Right atrium auricular region (tissue), 2 donors: ENCODE measurements at regions not wholly inside any gene's neighbourhood (a gene's known extent, or its start where the extent isn't known, plus 50 kb on each side); places are given as distances from the start of the nearest gene placed in this dataset.

Experiments
- DNase-seq: peaks from one replicate; pipeline ENCODE4 v3.0.0-alpha.2; 2019; ENCODE audit warnings: low spot score
- H3K27ac ChIP-seq, 2 donors: fragments of 200-600 bp; sonication (generic); 1 replicate in 1 of 2; 2 replicates in 1 of 2; pipeline ENCODE4 v1.5.1; 2016 to 2019
- H3K27me3 ChIP-seq, 2 donors: fragments of 200-600 bp; sonication (generic); one replicate each; pipeline versions ENCODE4 v1.5.1 to v1.6.0; 2017 to 2019
- H3K36me3 ChIP-seq: fragments of 200-600 bp; sonication (generic); one replicate; pipeline ENCODE4 v1.5.1; 2016
- H3K4me1 ChIP-seq, 2 donors: fragments of 200-600 bp; sonication (generic); one replicate each; pipeline versions ENCODE4 v1.5.1 to v1.6.0; 2017 to 2019
- H3K4me3 ChIP-seq, 2 donors: fragments of 200-600 bp; sonication (generic); 1 replicate in 1 of 2; 2 replicates in 1 of 2; pipeline ENCODE4 v1.5.1; 2017 to 2019; ENCODE audit warnings: mild to moderate bottlenecking in 1 of 2, moderate library complexity in 1 of 2
- H3K9me3 ChIP-seq, 2 donors: fragments of 200-600 bp; sonication (generic); one replicate each; pipeline ENCODE4 v1.5.1; 2019
- TF ChIP-seq, protein P1 (sequence below), 2 donors: fragments of 200-600 bp; sonication (generic); IDR thresholded peaks; one replicate each; pipeline ENCODE4 v1.5.1; 2019; ENCODE audit warnings: antibody characterized with exemption in 2 of 2

DNA sequence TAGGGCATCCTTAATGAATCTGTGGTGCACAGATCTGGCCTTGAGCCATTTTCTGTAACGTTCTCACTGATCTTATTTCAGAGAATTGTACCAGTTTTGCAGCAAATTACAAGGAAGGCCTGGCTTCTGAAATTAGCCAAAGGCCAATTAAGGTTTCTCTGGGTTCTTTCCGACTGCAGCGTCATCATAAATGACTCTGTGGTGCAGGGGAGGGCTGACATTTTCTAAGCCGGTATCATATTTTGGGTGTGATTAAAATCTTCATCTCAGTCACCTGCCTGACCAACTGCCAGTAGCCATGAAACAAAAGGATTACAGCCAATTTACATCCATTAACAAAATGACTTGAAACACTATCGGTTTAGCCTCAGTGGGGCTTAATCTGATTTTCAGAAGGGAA, 363.7 kb downstream of the ADRA2A start:
- Histone ChIP-seq H3K4me1 (no peaks in the 10 kb centered on the region), H3K4me3 (no peak overlapping the region), H3K27me3 (no peaks in the 10 kb centered on the region), H3K27ac (no peak overlapping the region), H3K9me3 (no peaks in the 10 kb centered on the region), H3K36me3 (no peaks in the 10 kb centered on the region)
- no peak for DNase-seq
- TF ChIP-seq, protein P1, sequence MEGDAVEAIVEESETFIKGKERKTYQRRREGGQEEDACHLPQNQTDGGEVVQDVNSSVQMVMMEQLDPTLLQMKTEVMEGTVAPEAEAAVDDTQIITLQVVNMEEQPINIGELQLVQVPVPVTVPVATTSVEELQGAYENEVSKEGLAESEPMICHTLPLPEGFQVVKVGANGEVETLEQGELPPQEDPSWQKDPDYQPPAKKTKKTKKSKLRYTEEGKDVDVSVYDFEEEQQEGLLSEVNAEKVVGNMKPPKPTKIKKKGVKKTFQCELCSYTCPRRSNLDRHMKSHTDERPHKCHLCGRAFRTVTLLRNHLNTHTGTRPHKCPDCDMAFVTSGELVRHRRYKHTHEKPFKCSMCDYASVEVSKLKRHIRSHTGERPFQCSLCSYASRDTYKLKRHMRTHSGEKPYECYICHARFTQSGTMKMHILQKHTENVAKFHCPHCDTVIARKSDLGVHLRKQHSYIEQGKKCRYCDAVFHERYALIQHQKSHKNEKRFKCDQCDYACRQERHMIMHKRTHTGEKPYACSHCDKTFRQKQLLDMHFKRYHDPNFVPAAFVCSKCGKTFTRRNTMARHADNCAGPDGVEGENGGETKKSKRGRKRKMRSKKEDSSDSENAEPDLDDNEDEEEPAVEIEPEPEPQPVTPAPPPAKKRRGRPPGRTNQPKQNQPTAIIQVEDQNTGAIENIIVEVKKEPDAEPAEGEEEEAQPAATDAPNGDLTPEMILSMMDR (IDR thresholded peaks at IDR 0.05): no peak

DNA sequence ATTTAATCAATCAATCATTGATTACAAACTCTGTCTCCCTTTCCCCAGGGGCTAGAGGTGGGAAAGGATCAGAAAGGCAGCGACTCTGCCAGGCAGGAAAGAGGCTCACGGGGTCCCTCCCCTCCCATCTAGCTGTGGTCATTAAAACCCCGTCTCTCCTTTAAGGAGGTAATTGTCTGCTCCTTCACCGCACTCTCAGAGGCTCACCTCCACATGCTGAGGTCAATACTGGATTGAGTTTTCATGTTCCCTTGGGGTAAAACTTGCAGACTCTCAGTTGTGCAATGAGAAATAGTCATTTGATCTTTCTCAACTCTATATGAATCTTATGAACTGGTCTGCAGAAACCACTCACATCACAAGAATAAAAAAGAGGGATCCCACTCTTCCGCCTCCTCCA, 368.8 kb downstream of the ADRA2A start:
- H3K4me3 ChIP-seq: no peak overlapping the region
- DNase-seq: no peak
- no peaks in the 10 kb centered on the region for H3K36me3 ChIP-seq
- H3K27ac ChIP-seq: no peak overlapping the region
- H3K27me3 ChIP-seq: no peaks in the 10 kb centered on the region
- H3K4me1 ChIP-seq: no peaks in the 10 kb centered on the region
- no peaks in the 10 kb centered on the region for H3K9me3 ChIP-seq
- TF ChIP-seq, protein P1 (IDR thresholded peaks at IDR 0.05): no peak

DNA sequence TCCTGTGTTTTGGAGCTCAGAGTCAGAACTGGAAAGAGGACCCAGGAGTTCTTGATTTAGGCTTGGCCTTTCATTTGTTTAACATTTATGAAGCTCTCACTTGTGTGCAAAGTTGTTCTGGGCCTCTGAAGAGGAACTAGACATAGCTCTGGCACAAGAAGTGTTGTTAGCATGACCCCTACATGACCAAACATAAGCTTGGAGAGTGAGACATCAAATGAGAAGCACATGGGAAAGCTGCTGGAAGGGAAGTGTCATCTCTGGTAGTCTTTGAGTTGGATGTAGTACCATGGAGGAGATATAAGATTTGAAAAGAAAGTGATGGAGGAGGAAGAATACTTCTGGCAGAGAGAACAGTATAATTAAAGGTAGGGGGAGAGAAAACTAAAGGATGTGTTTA, 370.1 kb downstream of the ADRA2A start:
- no peak for DNase-seq
- Histone ChIP-seq H3K4me3 (no peak overlapping the region), H3K4me1 (no peaks in the 10 kb centered on the region), H3K27ac (no peak overlapping the region), H3K27me3 (no peaks in the 10 kb centered on the region), H3K9me3 (no peaks in the 10 kb centered on the region), H3K36me3 (no peaks in the 10 kb centered on the region)
- TF ChIP-seq, protein P1 (IDR thresholded peaks at IDR 0.05): no peak

DNA sequence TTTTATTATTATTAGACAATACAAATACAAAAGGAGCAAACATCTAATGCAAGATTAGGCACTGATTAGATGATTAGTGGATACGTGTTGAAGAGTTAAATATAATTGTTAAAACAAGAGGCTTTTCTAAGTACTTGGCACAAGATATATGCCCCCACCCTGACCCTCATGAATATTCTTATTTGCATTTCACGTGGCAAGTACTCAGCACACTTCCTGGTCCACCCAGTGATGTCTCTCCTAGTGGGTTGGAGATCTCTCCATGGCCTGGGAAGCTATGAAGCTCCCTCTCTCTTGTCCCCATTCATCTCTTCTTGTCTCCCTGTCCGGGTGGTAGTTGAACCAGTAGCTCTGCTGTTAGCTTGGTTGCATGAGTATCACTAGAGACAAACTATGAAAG, 375.3 kb downstream of the ADRA2A start:
- Histone ChIP-seq H3K27ac (no peak overlapping the region), H3K27me3 (no peaks in the 10 kb centered on the region), H3K4me1 (no peaks in the 10 kb centered on the region), H3K4me3 (no peak overlapping the region), H3K36me3 (no peaks in the 10 kb centered on the region), H3K9me3 (no peaks in the 10 kb centered on the region)
- TF ChIP-seq, protein P1 (IDR thresholded peaks at IDR 0.05): no peak
- DNase-seq: no peak

DNA sequence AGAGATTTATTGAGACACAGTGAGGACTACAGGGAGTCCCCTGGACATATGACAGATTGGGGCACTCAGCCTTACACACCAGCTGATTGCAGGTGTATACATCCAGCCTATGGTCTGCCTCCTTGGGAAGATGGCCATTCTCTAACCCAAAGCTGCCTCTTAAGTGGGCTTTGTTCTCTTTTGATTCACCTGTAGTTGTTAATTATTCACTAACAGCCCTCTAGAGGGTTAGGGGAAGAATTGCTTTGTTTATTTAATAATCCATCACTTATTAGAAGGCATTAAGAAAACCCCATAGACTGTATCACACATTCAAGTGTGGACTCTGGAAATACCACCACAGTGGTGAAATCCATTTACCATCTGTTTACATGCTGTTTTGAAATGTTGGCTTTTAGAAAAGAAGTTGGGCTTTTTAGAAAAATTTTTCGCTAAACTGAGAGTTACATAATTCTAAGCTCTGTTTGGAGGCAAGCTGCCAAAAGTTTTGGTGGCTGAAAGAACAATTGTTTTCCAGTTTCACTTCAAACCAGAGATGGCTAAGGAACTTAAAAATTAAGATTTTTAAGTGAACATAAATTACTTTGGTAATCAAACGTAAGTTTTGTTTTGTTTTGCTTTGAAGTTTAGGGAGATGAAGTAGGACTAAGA, 379.1 kb downstream of the ADRA2A start:
- no peaks in the 10 kb centered on the region for H3K4me1 ChIP-seq
- no peak for DNase-seq
- no peaks in the 10 kb centered on the region for H3K36me3 ChIP-seq
- no peak overlapping the region for H3K4me3 ChIP-seq
- no peak overlapping the region for H3K27ac ChIP-seq
- TF ChIP-seq, protein P1 (IDR thresholded peaks at IDR 0.05): no peak
- no peaks in the 10 kb centered on the region for H3K27me3 ChIP-seq
- no peaks in the 10 kb centered on the region for H3K9me3 ChIP-seq

DNA sequence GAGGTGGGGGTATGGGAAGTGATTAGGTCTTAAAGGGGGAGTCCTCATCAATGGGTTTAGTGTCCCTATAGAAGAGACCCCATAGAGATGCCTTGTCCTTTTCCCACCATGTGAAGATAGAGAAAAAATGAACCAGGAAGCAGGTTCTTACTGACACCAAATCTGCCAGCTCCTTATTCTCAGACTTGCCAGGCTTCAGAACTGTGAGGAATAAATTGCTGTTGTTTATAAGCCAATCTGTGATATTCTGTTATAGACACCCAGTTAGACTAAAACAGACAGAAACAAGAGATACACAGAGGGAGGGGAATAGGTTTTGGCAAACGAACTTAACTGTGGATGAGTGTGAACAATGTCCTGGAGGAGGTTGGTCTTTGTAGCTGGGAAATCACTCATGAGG, 381.4 kb downstream of the ADRA2A start:
- Histone ChIP-seq H3K4me3 (no peak overlapping the region), H3K4me1 (no peaks in the 10 kb centered on the region), H3K9me3 (no peaks in the 10 kb centered on the region), H3K27me3 (no peaks in the 10 kb centered on the region), H3K27ac (no peak overlapping the region), H3K36me3 (no peaks in the 10 kb centered on the region)
- TF ChIP-seq, protein P1 (IDR thresholded peaks at IDR 0.05): no peak
- DNase-seq: no peak
